ENCODE measurements at regions not wholly inside any gene's neighbourhood (a gene's known extent, or its start where the extent isn't known, plus 50 kb on each side); places are given as distances from the start of the nearest gene placed in this dataset.
"Not testable (repeated sequence)": the region's sequence is repeated elsewhere in the genome, so short reads cannot be mapped to it uniquely, and the experiment has no call there.

DNA sequence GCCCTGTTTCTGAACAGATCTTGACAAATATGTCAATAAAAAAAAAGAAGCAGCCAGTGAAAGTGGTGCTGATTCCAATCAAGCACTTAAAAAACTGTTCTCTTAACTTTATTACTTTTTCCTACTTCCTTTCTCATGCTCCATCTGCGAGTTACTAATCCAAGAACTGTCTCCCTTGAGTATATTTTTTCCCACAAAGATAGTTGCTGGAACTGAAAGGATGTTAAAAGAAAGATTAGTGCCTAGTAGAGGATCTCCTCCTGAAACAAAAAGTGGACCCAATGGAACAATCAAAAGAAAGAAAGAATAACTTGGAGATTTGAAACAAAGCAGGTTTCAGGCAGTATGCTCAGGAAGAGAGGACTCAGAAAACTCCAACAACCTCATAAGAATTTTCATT is 1034.8 kb downstream of the PCDH17 start:
- no peak for DNase-seq

GRCh38 chr13:58667096-58667495 is 1035.6 kb downstream of the PCDH17 start:
- DNase-seq = no peak

- no peak for DNase-seq
Observed at GRCh38 chr13:58680115-58680514, 1048.6 kb downstream of the PCDH17 start.

- no peak for DNase-seq
Observed at GRCh38 chr13:58682616-58683015, 1051.1 kb downstream of the PCDH17 start.

DNA sequence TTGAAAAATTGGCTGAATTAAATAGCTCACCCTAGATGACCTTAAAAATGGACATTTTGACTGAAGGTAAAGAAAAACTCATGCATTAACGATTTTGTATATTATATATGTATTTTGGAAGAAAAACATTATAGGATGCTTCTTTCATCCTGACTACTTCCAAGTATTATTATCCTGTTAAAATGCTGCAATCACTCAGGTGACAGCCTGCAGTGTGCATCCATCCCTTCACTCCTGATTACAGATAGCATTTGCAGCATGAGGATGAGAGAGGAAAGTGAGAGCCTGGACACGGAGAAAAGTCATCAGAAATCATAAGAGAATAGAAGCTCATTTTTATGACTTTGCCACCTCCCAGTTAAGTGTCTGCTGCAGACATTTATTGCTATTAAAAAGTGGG is 1055.6 kb downstream of the PCDH17 start:
- DNase-seq = no peak

DNA sequence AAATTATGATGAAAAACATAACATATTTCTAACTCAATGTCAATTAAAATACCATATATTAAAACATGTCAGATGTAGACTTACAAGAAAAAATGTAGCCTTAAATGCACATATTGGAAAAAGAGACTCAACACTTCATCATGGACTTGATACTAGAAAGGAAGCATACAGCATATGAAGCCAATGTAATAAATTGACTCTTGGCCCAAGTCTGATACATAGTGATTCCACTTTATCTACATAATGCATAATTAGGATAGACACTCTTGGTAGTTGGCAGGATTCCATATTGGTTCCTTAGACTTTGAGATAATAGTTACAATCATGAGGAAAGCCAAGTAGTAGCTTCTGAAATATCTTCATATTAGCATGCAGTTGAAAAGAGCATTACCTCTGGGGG is 1067.0 kb downstream of the PCDH17 start:
- no peak for DNase-seq

DNA sequence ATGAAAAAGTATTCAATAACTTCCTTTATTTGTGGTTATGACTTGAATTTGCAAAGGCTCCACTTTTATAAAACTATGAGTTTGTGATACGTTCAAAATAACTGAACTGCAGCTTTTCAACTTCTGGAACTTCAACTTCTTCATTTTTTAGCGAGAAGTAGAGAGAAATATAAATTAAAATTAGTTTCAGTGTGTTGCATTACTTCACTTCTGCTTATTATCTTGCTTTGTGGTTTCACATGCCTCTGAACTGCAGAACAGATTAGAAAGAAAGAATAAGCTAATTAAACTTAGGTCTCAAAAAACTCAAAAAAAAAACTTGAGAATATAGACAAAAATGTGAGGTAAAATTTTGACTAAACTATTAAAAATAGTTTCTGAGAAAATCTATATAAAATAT is 1073.4 kb downstream of the PCDH17 start:
- no peak for DNase-seq

GRCh38 chr13:58706421-58706820 is 1074.9 kb downstream of the PCDH17 start:
- no peak for DNase-seq

- no peak for DNase-seq
Observed at GRCh38 chr13:58712191-58712590, 1080.6 kb downstream of the PCDH17 start.

DNA sequence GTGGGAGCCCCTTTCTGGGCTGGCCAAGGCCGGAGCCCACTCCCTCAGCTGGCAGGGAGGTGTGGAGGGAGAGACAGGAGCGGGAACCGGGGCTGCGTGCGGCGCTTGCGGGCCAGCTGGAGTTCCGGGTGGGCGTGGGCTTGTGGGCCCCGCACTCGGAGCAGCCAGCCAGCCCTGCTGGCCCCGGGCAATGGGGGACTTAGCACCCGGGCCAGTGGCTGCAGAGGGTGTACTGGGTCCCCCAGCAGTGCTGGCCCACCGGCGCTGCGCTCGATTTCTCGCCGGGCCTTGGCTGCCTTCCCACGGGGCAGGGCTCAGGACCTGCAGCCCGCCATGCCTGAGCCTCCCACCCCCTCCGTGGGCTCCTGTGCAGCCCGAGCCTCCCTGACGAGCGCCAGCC is 1082.5 kb downstream of the PCDH17 start:
- DNase-seq = not testable (repeated sequence)

DNA sequence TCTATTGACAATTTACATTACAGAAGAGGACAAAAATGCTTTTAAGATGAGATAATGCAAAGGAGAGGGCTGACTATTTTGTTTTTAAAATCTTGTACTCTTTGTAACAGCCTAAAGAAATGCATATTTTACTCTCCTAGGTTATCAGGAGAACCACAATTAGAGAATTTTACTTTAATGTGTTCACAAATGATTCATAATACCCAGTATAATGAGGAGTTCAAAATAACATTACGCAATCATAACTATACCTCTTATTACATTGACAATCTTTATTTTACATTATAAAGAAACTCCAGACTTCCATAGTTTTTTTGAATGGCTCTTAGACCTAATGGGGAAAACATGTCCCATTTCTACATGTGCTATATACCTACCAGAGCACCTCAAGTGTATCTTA is 1089.7 kb downstream of the PCDH17 start:
- DNase-seq = no peak

DNA sequence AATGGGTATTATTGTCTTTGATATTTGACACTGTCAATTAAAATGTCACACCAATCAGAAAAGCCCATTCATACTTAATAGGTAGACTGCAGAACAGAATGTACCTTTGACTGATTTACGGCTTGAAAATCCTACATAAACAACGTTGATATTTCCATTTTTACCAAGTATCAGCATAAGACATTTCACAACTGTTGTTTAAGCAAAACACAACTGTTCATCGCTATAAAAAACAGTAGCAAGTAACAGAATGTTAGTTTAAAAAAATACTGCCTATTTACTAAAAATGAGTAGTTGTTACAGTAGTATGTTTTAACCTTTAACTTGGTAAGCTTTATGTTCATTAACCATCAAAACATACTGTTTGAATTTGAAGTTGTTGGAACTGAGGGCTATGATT is 1096.6 kb downstream of the PCDH17 start:
- DNase-seq = no peak

- no peak for DNase-seq
Observed at GRCh38 chr13:58729361-58729760, 1097.8 kb downstream of the PCDH17 start.

DNA sequence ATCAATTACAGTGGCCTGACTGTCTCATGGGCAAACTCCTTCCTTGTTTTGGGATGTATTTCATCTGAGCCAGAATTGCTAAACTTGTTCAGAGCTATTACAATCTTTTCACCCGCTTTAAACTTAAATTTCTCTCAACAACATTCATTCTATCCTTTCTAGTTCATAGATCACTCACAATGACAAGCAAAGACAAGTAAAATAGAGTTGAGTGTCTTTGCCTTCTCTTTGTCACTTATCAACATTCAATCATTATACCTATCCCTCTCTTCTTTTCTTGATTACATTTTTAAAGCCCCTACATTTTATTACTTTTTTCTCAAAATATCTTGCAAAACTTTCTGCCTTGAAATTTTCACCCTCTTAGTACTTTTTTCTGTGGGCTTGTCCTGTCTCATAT is 1113.1 kb downstream of the PCDH17 start:
- DNase-seq = no peak

GRCh38 chr13:58767566-58767965 is 1136.0 kb downstream of the PCDH17 start:
- no peak for DNase-seq

DNA sequence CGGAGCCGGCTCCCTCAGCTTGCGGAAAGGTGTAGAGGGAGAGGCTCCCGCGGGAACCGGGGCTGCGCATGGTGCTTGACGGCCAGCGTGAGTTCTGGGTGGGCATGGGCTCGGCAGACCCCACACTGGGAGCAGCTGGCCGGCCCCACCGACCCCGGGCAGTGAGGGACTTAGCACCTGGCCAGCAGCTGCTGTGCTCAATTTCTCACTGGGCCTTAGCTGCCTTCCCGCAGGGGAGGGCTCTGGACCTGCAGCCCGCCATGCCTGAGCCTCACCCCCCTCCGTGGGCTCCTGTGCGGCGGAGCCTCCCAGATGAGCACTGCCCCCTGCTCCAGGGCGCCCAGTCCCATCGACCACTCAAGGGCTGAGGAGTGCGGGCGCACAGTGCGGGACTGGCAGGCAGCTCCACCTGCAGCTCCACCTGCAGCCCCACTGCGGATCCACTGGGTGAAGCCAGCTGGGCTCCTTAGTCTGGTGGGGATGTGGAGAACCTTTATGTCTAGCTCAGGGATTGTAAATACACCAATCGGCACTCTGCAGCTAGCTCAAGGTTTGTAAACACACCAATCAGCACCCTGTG is 1141.8 kb downstream of the PCDH17 start:
- DNase-seq = no peak

- DNase-seq = no peak
Observed at GRCh38 chr13:58782736-58783135, 1151.2 kb downstream of the PCDH17 start.

DNA sequence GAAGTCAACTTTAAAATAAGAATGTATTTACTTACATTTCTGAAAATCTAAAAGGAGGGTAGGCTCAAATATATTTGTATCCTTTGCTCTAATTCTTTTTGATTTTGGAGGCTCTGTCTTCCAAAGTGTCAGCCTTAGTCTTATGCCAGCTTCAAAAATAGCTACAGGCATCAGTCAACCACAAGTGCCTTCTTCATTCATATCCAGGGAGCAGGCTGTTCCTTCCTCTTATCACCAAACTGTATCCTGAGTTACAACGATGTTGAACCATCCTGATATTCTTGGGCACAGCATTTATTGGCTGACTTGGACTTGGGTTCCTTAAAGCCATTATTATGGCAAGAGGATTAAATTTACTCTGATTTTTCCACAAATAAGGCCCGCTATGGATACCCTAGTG is 1161.3 kb downstream of the PCDH17 start:
- no peak for DNase-seq

DNA sequence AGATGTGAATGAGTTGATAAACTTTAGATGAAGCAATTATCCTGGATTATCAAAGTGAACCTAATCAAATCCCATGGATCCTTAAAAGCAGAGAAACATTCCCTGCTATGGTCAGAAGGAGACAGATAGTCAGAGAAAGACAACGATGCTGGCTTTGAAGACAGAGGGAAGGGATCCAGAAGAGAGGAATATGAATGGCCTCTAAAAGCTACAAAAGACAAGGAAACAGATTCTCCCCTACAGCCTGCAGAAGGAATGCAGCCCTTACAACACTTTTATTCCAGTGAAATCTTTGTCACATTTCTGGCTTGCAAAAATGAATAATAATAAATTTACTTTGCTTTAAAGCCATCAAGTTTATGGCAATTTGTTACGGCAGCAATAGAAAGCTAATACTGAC is 1164.2 kb downstream of the PCDH17 start:
- no peak for DNase-seq

- no peak for DNase-seq
Observed at GRCh38 chr13:58804832-58805231, 1173.3 kb downstream of the PCDH17 start.

DNA sequence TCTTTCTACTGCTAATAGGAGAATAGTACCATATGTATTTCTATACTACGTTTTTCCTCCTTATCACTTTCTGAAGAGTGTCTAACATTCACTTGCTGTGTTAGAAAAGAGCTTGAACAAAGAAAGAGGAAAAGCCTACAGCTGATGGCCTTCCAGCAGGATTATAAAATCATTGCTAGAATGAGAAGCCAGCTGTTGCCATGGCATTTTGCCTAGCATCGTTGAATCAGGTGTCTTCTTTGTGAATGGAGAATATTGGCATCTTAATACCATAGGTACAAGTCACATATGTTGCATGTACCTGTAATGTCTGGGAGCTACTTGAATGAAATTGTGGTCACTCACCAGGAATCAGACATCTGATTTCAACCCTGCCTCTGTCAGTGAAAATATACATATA is 1174.9 kb downstream of the PCDH17 start:
- DNase-seq = no peak

- no peak for DNase-seq
Observed at GRCh38 chr13:58823701-58824100, 1192.2 kb downstream of the PCDH17 start.

- DNase-seq = no peak
Observed at GRCh38 chr13:58827904-58828303, 1196.4 kb downstream of the PCDH17 start.

- DNase-seq = no peak
Observed at GRCh38 chr13:58830841-58831240, 1199.3 kb downstream of the PCDH17 start.

- no peak for DNase-seq
Observed at GRCh38 chr13:58838615-58839014, 1207.1 kb downstream of the PCDH17 start.

DNA sequence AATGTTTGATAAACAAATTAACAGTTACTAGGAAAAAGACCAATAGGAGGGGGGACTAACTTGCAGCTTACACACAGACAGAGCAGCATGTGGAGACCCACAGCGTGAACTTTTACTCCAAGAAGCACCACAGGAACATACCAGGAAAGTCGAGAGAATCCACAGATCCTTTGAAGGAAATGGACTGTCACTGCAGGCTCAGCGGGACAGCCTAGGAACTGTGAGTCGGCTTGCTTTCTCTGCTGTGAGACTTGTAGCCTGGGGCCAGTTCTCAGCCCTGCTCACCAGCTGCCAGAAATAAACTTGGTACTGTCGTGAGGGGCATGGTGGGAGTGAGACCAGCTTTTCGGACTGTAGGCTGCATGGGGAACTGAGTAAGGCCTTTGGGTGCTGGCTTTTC is 1211.5 kb downstream of the PCDH17 start:
- DNase-seq = no peak
